GM18870 (cell line): ENCODE measurements at regions not wholly inside any gene's neighbourhood (a gene's known extent, or its start where the extent isn't known, plus 50 kb on each side); places are given as distances from the start of the nearest gene placed in this dataset.

ENCODE experiments used
- ATAC-seq: cut with Tn5 transposase; IDR thresholded peaks from one replicate; pipeline ENCODE4 v1.9.1; 2021; ENCODE audit warnings: moderate library complexity; ENCODE audit not compliant: unreplicated experiment

DNA sequence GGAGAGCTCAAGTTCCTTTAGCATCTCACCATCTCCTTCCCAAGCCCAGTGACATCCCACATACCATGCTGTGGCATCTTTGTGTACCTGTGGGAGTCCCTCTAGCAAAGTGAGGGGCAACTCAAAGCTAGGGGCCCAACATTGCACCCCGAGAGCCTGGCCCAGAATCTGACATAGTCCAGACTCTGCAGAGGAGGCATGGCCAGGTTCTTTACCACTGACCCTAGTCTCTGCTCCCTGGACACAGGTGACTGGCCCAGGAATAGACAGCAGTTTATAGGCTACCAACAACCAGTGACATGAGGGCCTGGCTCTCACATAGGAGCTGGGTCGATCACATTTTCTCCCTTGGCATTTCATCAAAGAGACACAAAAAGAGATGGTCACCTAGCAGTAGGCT, 444.0 kb upstream of the ZMIZ1 start:
- no peak for ATAC-seq

DNA sequence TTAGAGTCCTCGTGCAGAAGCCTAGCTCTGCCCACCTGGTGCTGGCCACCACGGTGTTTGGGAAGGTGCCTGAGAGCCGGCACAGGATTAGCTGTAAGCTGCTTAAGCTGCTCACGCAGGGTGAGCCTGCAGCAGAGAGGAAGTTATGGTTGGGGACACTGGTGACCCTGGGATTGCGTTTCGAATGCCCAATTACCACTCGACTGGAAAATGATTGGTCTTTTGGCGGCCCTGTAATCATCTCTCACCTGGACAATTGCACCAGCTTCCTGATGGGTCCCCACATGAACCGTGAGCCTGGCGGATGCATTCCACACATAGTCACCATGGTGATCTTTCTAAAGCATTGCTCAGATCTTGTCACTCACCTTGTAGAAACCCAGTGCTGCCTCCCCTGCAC, 442.3 kb upstream of the ZMIZ1 start:
- no peak for ATAC-seq

GRCh38 chr10:78627254-78627795, 441.4 kb upstream of the ZMIZ1 start:
- ATAC-seq: no peak

DNA sequence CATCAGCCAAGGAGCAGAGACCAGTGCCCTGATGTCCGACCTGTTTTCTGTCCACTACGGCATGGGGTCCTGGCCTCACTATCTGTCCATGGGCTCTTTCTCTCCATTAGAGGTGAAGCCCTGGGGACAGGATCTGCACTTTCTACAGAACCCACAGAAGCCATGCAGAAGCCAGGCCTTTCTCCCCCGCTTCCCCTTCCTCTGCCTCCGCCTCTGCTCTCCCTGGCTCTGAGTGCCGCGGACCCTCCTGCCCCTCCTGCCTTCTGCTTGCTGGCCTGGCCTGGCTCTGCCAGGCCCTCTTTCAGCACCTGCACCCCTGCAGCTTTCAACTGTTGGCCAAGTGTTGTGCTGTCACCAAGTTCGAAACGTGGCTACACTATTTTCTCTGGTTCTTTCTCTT, 439.8 kb upstream of the ZMIZ1 start:
- ATAC-seq: no peak

- no peak for ATAC-seq
Observed at GRCh38 chr10:78629773-78630172, 439.0 kb upstream of the ZMIZ1 start.

DNA sequence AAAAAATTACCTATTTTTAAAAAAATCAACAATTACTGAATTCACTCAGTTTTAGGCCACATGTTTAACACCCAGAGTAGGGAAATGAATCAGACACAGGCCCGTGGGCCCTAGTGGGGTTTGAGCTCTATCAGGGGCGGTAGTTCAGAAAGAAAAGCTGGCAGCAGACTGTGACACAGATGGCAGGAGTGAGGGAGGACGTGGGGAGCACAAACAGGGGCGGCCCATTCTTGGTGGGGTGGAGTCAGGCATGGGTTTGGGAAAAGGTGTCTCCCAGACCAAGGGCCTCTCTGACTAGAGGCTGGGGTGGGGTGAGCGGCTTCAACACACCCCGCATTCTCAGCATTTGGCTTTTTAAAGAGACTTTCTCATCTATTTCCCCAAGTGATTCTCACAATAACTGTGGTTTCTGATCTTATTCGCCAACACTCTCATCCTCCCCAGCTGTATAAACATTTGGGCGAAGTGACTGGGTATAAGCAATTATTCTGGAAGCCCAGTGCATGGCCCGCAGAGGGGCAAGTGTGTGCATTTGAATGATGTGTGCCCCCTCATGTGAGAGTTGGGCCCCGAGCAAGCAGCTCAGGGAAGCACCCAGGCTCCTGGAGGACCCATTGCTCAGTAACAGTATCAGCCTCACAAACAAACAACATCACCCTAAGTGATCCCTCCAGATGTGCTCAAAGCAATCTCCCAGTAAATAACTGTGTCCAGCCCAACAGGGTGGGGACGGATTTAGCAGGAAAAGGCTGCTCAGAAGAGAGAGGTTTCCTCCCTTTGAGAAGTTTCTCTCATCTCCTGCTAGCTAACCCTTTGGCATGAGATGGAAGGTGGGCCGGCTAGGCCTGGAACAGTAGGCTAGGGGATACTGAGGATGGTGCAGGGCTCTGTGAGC, 437.6 kb upstream of the ZMIZ1 start:
- ATAC-seq: peak; percentile 61

DNA sequence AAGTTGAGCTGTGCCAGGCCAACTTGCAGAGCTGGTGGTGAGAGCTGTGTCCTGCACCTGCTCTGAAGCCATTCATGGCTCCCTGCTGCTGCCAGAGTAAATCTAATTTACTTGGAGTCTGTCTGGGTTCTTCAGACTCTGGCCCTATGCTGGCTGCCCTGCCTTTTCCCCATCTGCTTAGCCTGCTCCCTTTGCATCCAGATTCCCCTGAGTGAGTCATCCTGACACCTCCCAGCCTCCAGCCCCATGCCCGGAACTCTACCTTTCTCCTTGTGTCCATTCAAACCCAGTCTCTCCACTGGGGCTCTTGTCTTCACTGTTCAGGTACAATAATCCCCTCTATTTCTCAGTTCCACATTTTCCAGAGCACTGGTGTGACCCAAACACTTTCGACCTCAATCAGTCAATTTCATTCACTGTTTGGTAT, 434.4 kb upstream of the ZMIZ1 start:
- ATAC-seq: peak; percentile 43

- ATAC-seq: no peak
Observed at GRCh38 chr10:78634835-78635234, 433.9 kb upstream of the ZMIZ1 start.

DNA sequence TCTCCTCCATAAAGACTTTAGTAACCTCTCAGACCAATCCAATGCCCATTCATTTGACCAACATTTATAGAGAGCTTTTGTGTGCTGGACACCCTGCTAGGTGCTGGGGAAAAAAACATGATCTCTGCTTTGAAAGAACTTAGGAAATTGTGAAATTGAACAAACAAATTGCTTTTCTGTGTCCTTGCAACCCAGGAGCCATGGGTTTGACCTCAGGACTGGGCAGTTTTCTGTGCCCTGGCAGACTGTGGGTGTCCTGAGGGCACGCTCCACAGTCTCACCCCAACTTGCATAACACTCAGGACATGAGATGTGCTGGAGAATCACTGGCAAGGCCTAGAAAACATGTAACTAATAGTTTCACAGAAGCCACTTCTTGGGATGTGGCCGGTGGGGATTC, 429.1 kb upstream of the ZMIZ1 start:
- ATAC-seq: no peak

DNA sequence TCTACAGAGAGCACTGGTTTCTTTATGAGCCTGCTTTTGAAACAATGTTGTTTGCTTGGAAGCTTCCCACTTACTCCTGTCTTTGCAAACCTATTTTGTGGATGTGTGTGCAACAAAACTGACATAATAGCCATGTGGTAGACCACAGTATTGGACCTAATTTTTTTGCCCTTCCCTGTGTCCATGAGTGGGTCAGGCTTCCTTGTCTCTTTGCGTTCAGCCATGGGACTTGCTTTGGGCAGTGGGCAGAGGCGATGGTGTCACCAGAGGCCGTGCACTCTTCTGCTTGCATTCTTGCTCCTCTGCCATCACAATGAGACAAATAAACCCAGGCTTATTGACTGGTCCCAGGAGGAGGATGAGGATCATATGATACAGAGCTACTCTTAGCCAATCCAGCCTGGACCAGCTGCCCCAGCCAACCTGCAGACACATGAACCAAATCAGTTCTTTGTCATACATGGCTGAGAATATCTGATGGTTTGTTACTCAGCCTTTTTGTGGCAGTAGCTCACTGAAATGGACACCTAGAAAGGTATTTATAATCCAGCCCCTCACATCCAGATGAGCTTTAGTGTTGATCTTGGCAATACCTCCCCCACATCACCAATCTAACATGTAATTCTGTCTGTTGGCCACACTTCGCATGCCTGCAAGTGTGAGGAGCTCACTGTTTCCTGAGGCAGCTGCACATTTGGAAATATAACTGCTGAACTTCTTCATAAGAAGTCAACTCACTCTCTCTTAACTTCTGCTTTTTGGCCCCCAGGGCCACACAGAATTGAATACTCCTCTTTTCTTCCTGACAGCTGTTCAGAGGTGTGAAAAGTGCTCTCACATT, 427.8 kb upstream of the ZMIZ1 start:
- ATAC-seq: no peak

- no peak for ATAC-seq
Observed at GRCh38 chr10:78641693-78642092, 427.1 kb upstream of the ZMIZ1 start.

DNA sequence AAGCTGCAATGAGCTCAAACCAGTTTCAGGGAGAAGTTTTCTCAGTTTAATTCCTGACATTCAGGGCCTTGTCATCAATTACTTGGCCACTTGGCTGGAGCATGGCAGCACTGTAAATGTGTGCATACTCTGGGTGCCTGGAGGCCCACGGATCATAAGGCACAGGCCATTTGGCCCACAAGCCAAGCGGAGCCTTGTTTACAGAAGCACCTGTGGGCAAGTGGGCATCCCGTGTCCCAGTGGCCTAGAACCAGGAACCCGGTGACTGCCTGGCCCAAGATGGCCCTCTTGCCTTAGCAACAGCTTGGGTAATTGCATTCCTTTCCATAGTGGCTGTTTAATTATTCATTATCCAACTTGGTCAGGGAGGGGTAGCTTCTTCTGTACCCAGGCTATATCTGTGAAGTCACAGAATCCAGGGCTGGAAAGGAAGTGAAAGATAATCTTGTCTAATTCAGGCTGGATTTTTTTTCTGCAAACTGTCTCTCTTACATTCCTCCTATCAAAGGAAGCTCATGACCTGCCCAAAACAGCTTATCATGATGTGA, 426.4 kb upstream of the ZMIZ1 start:
- ATAC-seq: no peak

GRCh38 chr10:78643513-78643912, 425.3 kb upstream of the ZMIZ1 start:
- ATAC-seq: no peak

DNA sequence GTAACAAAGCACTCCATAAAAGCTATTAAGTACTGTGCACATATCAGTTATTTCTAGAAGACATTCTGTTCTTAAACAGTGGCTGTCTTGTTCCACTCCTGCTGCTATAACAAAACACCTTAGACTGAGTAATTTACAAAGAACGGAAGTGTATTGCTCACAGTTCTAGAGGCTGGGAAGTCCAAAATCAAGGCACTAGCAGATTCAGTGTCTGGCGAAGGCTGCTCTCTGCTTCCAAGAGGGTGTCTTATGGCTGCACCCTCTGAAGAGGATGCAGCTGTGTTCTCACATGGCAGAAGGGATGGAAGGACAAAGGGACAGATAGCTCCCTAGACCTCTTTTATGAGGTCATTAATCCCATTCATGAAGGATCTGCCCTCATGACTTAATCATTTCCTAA, 424.2 kb upstream of the ZMIZ1 start:
- no peak for ATAC-seq

DNA sequence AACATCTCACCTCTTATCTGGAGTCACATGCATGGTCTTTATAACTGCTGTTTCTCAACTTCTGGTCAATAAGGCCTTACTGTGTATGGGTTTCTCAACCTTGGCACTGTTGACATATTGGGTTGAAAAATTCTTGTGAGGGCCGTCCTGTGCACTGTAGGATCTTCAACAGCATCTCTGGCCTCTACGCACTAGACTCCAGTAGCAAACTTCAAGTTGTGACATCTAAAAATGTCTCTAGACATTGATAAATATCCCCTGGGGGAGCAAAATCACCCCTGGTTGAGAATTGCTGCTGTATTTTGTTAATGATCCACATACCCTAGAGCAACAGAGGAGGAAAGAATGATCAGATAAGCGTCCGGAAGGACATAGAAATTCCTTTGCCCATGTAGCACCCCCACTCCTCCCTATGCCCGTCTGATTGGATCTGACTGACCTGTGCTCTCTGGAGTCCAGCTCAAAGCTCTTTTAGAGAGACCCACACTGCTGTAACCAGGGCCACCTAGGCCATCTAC, 423.5 kb upstream of the ZMIZ1 start:
- no peak for ATAC-seq

DNA sequence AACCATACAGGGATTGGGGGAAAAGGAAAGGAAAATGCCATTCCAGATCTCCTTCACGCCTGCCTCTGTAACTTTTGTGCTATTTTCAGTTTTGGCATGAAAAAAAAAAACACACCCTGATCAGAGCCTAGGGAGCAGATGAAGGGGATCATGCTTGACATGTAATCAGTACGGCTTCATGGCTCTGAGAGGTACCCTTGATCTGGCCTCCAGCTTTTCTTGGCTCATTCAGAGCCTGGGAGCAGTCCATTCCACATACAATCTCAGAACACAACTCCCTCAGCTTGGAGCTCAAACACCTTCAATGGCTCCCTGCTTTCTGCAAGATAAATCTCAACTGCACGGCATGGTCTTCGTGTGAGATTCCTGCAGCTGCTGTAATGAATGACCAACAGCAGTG, 422.8 kb upstream of the ZMIZ1 start:
- ATAC-seq: no peak

- ATAC-seq: no peak
Observed at GRCh38 chr10:78648256-78648860, 420.4 kb upstream of the ZMIZ1 start.

DNA sequence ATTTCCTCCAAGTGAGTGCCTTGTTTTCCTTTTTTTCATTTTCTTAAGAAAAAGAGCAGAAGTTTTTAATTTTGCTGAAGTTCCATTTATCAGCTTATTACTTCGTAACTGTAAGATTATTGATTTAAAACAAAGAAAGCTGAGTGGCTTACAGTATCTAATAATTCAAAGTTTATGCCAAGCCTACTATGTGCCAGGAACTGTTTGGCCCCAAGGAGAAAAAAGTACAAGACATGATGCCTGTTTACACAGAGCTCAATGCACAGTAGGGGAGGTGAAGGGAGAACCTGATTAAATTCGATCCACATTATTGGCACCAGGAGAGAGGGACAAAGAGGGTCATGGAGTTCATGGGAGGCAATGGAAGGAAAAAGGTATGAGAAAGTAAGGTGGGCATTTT, 419.3 kb upstream of the ZMIZ1 start:
- no peak for ATAC-seq

- no peak for ATAC-seq
Observed at GRCh38 chr10:78650122-78650521, 418.6 kb upstream of the ZMIZ1 start.

DNA sequence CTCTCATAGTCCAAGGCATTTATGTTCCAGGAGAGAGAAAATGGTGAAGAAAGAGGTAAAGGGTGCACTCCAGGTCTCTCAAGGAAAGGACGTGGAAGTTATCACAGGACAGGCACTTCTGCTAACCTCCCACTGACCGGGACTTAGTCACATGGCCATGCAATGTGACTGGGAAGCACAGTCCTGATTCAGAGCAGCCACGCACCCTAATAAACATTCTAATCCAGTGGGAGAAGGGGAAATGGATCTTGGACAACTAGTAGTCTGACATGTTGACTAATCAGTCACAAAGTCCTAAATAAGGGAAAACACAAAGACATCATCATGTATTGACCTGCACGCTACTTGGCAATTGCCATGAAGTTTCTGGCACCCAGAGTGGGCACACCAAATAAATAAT, 417.5 kb upstream of the ZMIZ1 start:
- ATAC-seq: no peak

DNA sequence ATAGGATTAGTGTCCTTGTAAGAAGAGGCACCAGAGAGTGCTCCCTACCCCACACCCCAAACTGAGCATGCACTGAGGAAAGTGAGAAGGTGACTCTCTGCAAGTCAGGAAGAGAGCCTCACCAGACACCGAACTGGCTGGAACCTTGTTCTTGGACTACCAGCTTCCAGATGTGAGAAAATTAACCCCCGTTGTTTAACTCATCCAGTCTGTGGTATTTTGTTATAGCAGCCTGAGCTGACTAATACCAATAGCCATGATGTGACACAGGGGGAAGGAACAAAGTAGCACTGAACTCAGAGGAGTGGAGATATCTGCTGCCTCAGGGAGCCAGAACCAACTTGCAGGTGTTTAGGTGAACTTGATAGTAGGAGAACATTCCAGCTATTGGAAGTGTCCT, 415.2 kb upstream of the ZMIZ1 start:
- ATAC-seq: no peak
